GM12878 (cell line): ENCODE measurements at regions not wholly inside any gene's neighbourhood (a gene's known extent, or its start where the extent isn't known, plus 50 kb on each side); places are given as distances from the start of the nearest gene placed in this dataset.

Experiments used
- ATAC-seq: fragments of 200-7000 bp; cut with Tn5 transposase; 3 replicates; pipeline ENCODE4 v1.9.1; 2020; ENCODE audit warnings: mild to moderate bottlenecking, moderate library complexity
- BruUV-seq: library from RNA; stranded (reverse); fragments of 400-500 nt; replicated peaks from 2 replicates; lab custom pipeline; 2021; lab: Mats Ljungman, UMichigan
- CTCF ChIA-PET: fragments of 300-600 bp; sonication (Branson Sonifier 250); formaldehyde crosslinking; extraction: SDS; loops from one replicate; lab custom pipeline; 2021; ENCODE audit warnings: inconsistent platforms; lab: Yijun Ruan, JAX
- POLR2A ChIA-PET: fragments of 350-600 bp; formaldehyde crosslinking; extraction: SDS; loops from one replicate; lab custom pipeline; 2021; ENCODE audit warnings: inconsistent platforms; lab: Charles Lee
- RAD21 ChIA-PET: fragments of 300-600 bp; sonication (Branson Sonifier 250); formaldehyde crosslinking; loops from one replicate; lab custom pipeline; 2023; ENCODE audit warnings: antibody characterized with exemption; ENCODE audit not compliant: unreplicated experiment; lab: Charles Lee
- SMC1A ChIA-PET: fragments of 300-600 bp; sonication (Branson Sonifier 250); formaldehyde crosslinking; loops from one replicate; lab custom pipeline; 2023; ENCODE audit not compliant: unreplicated experiment, uncharacterized antibody; lab: Charles Lee
- DNase-seq: peaks from one replicate; pipeline ENCODE4 v3.0.0-alpha.2; 2011; ENCODE audit warnings: low read depth, low spot score
- FAIRE-seq: peaks from 3 replicates; lab custom pipeline; 2011; peaks lifted over from hg19 to GRCh38; lab: Jason Lieb, UNC
- H2AFZ ChIP-seq: 2 replicates; pipeline ENCODE4 v1.6.0; 2011; ENCODE audit warnings: low read depth, low read length, control low read depth; ENCODE audit not compliant: control insufficient read depth
- H3K27ac ChIP-seq: 2 replicates; pipeline ENCODE4 v1.5.1; 2011; ENCODE audit warnings: control low read depth; ENCODE audit not compliant: control insufficient read depth, insufficient read depth
- H3K27me3 ChIP-seq, 2 experiments: replicated peaks in 1 of 2; 2 replicates each; pipeline versions ENCODE4 v1.6.0 to v1.6.1; 2011; ENCODE audit warnings: low read length in 1 of 2; ENCODE audit not compliant: control insufficient read depth in 2 of 2, insufficient read depth in 2 of 2
- H3K36me3 ChIP-seq, 2 experiments: 2 replicates each; pipeline ENCODE4 v1.5.1; 2011; ENCODE audit warnings: low read length in 1 of 2; ENCODE audit not compliant: control insufficient read depth in 2 of 2, insufficient read depth in 2 of 2
- H3K4me1 ChIP-seq: 2 replicates; pipeline ENCODE4 v1.6.1; 2011; ENCODE audit warnings: mild to moderate bottlenecking, low read length, moderate library complexity, mixed read lengths; ENCODE audit not compliant: control insufficient read depth, insufficient read depth
- H3K4me2 ChIP-seq: 2 replicates; pipeline ENCODE4 v1.6.0; 2011; ENCODE audit warnings: control low read depth; ENCODE audit not compliant: control insufficient read depth, insufficient read depth
- H3K4me3 ChIP-seq: fragments of 200-600 bp; sonication (generic); 2 replicates; pipeline ENCODE4 v1.5.1; 2016
- H3K79me2 ChIP-seq: 2 replicates; pipeline ENCODE4 v1.6.0; 2011; ENCODE audit warnings: low read length; ENCODE audit not compliant: control insufficient read depth, insufficient read depth
- H3K9ac ChIP-seq: 2 replicates; pipeline ENCODE4 v1.8.0; 2011; ENCODE audit warnings: low read length, control low read depth, mixed read lengths; ENCODE audit not compliant: control insufficient read depth, insufficient read depth
- H3K9me3 ChIP-seq: replicated peaks from 3 replicates; pipeline ENCODE4 v1.5.1; 2011; ENCODE audit warnings: mild to moderate bottlenecking, low read length; ENCODE audit not compliant: control insufficient read depth, insufficient read depth
- H4K20me1 ChIP-seq: 2 replicates; pipeline ENCODE4 v1.6.0; 2011; ENCODE audit not compliant: control insufficient read depth, insufficient read depth
- CHD4 ChIP-seq: fragments of 200-600 bp; sonication (generic); IDR thresholded peaks from 2 replicates; pipeline ENCODE4 v1.6.1; 2016; ENCODE audit warnings: mild to moderate bottlenecking
- EED ChIP-seq: sonication (generic); IDR thresholded peaks from 2 replicates; pipeline ENCODE4 v1.6.1; 2016; ENCODE audit warnings: antibody characterized with exemption, low read depth
- GATAD2B ChIP-seq: fragments of 450-650 bp; conservative IDR thresholded peaks from 2 replicates; pipeline ENCODE4 v1.6.1; 2017; ENCODE audit warnings: low read depth, mild to moderate bottlenecking, moderate library complexity
- HCFC1 ChIP-seq: fragments of 150-350 bp; IDR thresholded peaks from 2 replicates; pipeline ENCODE4 v1.6.1; 2014; ENCODE audit warnings: low read length
- IKZF2 ChIP-seq, 2 experiments: fragments of 450-650 bp; IDR thresholded peaks; 2 replicates each; pipeline ENCODE4 v1.6.1; 2017; ENCODE audit warnings: mild to moderate bottlenecking in 2 of 2, moderate library complexity in 2 of 2
- JUNB ChIP-seq: IDR thresholded peaks from 2 replicates; pipeline ENCODE4 v1.6.1; 2016; ENCODE audit warnings: antibody characterized with exemption, mild to moderate bottlenecking
- MTA2 ChIP-seq: fragments of 450-650 bp; IDR thresholded peaks from 2 replicates; pipeline ENCODE4 v1.6.1; 2016; ENCODE audit warnings: low read depth, mild to moderate bottlenecking, moderate library complexity
- NFIC ChIP-seq: IDR thresholded peaks from 2 replicates; pipeline ENCODE4 v1.6.1; 2012; ENCODE audit warnings: low read depth, mild to moderate bottlenecking, inconsistent platforms, low read length, moderate library complexity
- NR2C1 ChIP-seq: fragments of 450-650 bp; IDR thresholded peaks from 2 replicates; pipeline ENCODE4 v1.6.1; 2017; ENCODE audit warnings: antibody characterized with exemption, mild to moderate bottlenecking, moderate library complexity
- POU2F2 ChIP-seq: IDR thresholded peaks from 3 replicates; pipeline ENCODE4 v1.6.1; 2011; ENCODE audit warnings: low read depth, mild to moderate bottlenecking, low read length, borderline replicate concordance
- RFX5 ChIP-seq: IDR thresholded peaks from 2 replicates; pipeline ENCODE4 v1.6.1; 2011; ENCODE audit warnings: low read depth, low read length, improper control_type of control experiment
- SIN3A ChIP-seq: IDR thresholded peaks from 2 replicates; pipeline ENCODE4 v1.6.1; 2012; ENCODE audit warnings: low read depth, low read length, improper control_type of control experiment
- SRF ChIP-seq, 2 experiments: IDR thresholded peaks; 2 replicates each; pipeline ENCODE4 v1.6.1; 2011; ENCODE audit warnings: low read depth in 2 of 2, low read length in 2 of 2, mild to moderate bottlenecking in 1 of 2, moderate library complexity in 1 of 2
- TBL1XR1 ChIP-seq: IDR thresholded peaks from 2 replicates; pipeline ENCODE4 v1.6.1; 2012; ENCODE audit warnings: low read depth, low read length, improper control_type of control experiment
- WGBS: methylation state at CpG from one replicate; pipeline ENCODE4 v1.1.6; 2016; ENCODE audit warnings: low lambda C conversion rate; ENCODE audit not compliant: insufficient replicate concordance, insufficient coverage; ENCODE audit errors: missing lambda C conversion rate; 5-methylcytosine and 5-hydroxymethylcytosine counted together
- in situ Hi-C: fragments of 300-500 bp; cut with MboI; formaldehyde crosslinking; loops from 9 replicates; pipeline ENCODE4 v1.14.3; 2018; ENCODE audit warnings: mixed read lengths
- intact Hi-C: fragments of 100-400 bp; cut with micrococcal nuclease; formaldehyde crosslinking; loops from one replicate; pipeline ENCODE4 v1.14.2; 2022; ENCODE audit not compliant: unreplicated experiment
- TF ChIP-seq, protein P1 (sequence below): IDR thresholded peaks from 2 replicates; pipeline ENCODE4 v1.6.1; 2011; ENCODE audit warnings: mild to moderate bottlenecking, low read depth, low read length, moderate library complexity; ENCODE audit not compliant: insufficient replicate concordance
- TF ChIP-seq, protein P2 (sequence below): IDR thresholded peaks from 2 replicates; pipeline ENCODE4 v1.6.1; 2011; ENCODE audit warnings: borderline replicate concordance, low read depth, mild to moderate bottlenecking, moderate library complexity, mixed read lengths, low read length; ENCODE audit not compliant: insufficient read depth; ENCODE audit errors: extremely low read length
- TF ChIP-seq, protein P3 (sequence below): fragments of 450-650 bp; IDR thresholded peaks from 2 replicates; pipeline ENCODE4 v1.6.1; 2017; ENCODE audit warnings: low read depth, mild to moderate bottlenecking, moderate library complexity
- TF ChIP-seq, protein P4 (sequence below), 3 experiments: IDR thresholded peaks in 2 of 3; conservative IDR thresholded peaks in 1 of 3; 2 replicates each; pipeline ENCODE4 v1.5.1; 2011; ENCODE audit warnings: low read depth in 3 of 3, low read length in 3 of 3, mild to moderate bottlenecking in 3 of 3, control low read depth in 2 of 3, moderate library complexity in 2 of 3, inconsistent platforms in 1 of 3, mixed read lengths in 1 of 3; ENCODE audit not compliant: control insufficient read depth in 2 of 3, insufficient read depth in 1 of 3; ENCODE audit errors: extremely low read depth in 1 of 3
- TF ChIP-seq, protein P5 (sequence below): fragments of 450-650 bp; IDR thresholded peaks from 2 replicates; pipeline ENCODE4 v1.6.1; 2017; ENCODE audit warnings: mild to moderate bottlenecking, low read depth, inconsistent platforms; ENCODE audit not compliant: poor library complexity, severe bottlenecking

DNA sequence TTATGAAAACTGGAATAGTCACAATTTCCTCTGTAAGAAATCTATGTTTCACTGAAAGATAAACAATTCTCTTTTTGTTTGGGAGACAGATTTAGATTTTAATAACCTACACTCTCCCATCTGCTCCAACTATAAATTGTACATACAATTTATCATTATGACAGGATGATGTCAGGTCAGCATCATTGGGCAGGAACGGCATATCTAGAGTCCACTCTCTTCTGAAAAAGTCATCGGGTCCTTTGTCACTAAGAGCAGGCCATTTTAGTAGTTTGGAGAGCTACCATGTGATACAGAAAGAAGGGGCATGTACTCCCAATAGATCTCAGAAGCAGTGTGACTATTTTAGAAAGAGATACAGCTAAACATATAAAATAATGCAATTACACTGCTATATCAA is 180.8 kb upstream of the ARGLU1 start:
- no TSS peak for BruUV-seq
- Histone ChIP-seq H3K9me3 (no peaks in the 10 kb centered on the region), H3K4me2 (no peak overlapping the region), H3K79me2 (no peaks in the 10 kb centered on the region), H4K20me1 (no peaks in the 10 kb centered on the region), H3K4me3 (no peak overlapping the region), H3K9ac (no peak overlapping the region), H3K27ac (no peak overlapping the region), H2AFZ (no peak overlapping the region), H3K4me1 (no peaks in the 10 kb centered on the region), H3K36me3 (no peaks in the 10 kb centered on the region), H3K27me3 (no peaks in the 10 kb centered on the region)
- DNase-seq (no peak), ATAC-seq (no peak), FAIRE-seq (no peak)
- POLR2A ChIA-PET = no interaction called here
- CTCF ChIA-PET = interaction anchor here (1.0 kb wide), 1 partner anchor 10 kb away, joined by 3 read pairs; no protein-coding TSS in a partner anchor
- TF ChIP-seq, protein P1, sequence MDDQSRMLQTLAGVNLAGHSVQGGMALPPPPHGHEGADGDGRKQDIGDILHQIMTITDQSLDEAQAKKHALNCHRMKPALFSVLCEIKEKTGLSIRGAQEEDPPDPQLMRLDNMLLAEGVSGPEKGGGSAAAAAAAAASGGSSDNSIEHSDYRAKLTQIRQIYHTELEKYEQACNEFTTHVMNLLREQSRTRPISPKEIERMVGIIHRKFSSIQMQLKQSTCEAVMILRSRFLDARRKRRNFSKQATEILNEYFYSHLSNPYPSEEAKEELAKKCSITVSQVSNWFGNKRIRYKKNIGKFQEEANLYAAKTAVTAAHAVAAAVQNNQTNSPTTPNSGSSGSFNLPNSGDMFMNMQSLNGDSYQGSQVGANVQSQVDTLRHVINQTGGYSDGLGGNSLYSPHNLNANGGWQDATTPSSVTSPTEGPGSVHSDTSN = no peak
- TF ChIP-seq, protein P2, sequence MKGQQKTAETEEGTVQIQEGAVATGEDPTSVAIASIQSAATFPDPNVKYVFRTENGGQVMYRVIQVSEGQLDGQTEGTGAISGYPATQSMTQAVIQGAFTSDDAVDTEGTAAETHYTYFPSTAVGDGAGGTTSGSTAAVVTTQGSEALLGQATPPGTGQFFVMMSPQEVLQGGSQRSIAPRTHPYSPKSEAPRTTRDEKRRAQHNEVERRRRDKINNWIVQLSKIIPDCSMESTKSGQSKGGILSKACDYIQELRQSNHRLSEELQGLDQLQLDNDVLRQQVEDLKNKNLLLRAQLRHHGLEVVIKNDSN = no peak
- TF ChIP-seq SRF (IDR thresholded peaks at IDR 0.05; ENCODE audit: low read depth in 2 of 2, low read length in 2 of 2) (no peak), POU2F2 (no peak), HCFC1 (no peak), GATAD2B (no peak), SIN3A (no peak), CHD4 (no peak), NR2C1 (no peak), NFIC (no peak), JUNB (no peak), EED (no peak), MTA2 (no peak), IKZF2 (IDR thresholded peaks at IDR 0.05) (no peak), TBL1XR1 (no peak), RFX5 (no peak)
- TF ChIP-seq, protein P3, sequence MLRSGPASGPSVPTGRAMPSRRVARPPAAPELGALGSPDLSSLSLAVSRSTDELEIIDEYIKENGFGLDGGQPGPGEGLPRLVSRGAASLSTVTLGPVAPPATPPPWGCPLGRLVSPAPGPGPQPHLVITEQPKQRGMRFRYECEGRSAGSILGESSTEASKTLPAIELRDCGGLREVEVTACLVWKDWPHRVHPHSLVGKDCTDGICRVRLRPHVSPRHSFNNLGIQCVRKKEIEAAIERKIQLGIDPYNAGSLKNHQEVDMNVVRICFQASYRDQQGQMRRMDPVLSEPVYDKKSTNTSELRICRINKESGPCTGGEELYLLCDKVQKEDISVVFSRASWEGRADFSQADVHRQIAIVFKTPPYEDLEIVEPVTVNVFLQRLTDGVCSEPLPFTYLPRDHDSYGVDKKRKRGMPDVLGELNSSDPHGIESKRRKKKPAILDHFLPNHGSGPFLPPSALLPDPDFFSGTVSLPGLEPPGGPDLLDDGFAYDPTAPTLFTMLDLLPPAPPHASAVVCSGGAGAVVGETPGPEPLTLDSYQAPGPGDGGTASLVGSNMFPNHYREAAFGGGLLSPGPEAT = no peak
- TF ChIP-seq, protein P4, sequence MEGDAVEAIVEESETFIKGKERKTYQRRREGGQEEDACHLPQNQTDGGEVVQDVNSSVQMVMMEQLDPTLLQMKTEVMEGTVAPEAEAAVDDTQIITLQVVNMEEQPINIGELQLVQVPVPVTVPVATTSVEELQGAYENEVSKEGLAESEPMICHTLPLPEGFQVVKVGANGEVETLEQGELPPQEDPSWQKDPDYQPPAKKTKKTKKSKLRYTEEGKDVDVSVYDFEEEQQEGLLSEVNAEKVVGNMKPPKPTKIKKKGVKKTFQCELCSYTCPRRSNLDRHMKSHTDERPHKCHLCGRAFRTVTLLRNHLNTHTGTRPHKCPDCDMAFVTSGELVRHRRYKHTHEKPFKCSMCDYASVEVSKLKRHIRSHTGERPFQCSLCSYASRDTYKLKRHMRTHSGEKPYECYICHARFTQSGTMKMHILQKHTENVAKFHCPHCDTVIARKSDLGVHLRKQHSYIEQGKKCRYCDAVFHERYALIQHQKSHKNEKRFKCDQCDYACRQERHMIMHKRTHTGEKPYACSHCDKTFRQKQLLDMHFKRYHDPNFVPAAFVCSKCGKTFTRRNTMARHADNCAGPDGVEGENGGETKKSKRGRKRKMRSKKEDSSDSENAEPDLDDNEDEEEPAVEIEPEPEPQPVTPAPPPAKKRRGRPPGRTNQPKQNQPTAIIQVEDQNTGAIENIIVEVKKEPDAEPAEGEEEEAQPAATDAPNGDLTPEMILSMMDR (IDR thresholded peaks at IDR 0.05 in 2 of 3, conservative IDR thresholded peaks at IDR 0.05 in 1 of 3; ENCODE audit: control insufficient read depth in 2 of 3, extremely low read depth in 1 of 3, insufficient read depth in 1 of 3, low read depth in 3 of 3, low read length in 3 of 3) = no peak
- TF ChIP-seq, protein P5, sequence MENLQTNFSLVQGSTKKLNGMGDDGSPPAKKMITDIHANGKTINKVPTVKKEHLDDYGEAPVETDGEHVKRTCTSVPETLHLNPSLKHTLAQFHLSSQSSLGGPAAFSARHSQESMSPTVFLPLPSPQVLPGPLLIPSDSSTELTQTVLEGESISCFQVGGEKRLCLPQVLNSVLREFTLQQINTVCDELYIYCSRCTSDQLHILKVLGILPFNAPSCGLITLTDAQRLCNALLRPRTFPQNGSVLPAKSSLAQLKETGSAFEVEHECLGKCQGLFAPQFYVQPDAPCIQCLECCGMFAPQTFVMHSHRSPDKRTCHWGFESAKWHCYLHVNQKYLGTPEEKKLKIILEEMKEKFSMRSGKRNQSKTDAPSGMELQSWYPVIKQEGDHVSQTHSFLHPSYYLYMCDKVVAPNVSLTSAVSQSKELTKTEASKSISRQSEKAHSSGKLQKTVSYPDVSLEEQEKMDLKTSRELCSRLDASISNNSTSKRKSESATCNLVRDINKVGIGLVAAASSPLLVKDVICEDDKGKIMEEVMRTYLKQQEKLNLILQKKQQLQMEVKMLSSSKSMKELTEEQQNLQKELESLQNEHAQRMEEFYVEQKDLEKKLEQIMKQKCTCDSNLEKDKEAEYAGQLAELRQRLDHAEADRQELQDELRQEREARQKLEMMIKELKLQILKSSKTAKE = no peak
- intact Hi-C loops (no loop called here), in situ Hi-C loops (no loop called here)
- RAD21 ChIA-PET = no interaction called here
- SMC1A ChIA-PET = no interaction called here
- WGBS = 4% methylated on average over 2 of the region's 2 CpGs
